T47D (cell line): ENCODE measurements at regions not wholly inside any gene's neighbourhood (a gene's known extent, or its start where the extent isn't known, plus 50 kb on each side); places are given as distances from the start of the nearest gene placed in this dataset.

ENCODE experiments used
- DNase-seq, 2 experiments: peaks; one replicate each; pipeline versions ENCODE4 v3.0.0 to v3.0.0-alpha.2; 2011 to 2012; ENCODE audit warnings: low read depth in 1 of 2, low spot score in 1 of 2
- JUND ChIP-seq: IDR thresholded peaks from 2 replicates; pipeline ENCODE4 v1.6.1; 2012; ENCODE audit warnings: low read depth
- in situ Hi-C: cut with HindIII; loops from 2 replicates; pipeline ENCODE4 v1.10.0; 2016; ENCODE audit warnings: low sequenced_read_pairs, low pct_unique_long_range_greater_than_20kb

DNA sequence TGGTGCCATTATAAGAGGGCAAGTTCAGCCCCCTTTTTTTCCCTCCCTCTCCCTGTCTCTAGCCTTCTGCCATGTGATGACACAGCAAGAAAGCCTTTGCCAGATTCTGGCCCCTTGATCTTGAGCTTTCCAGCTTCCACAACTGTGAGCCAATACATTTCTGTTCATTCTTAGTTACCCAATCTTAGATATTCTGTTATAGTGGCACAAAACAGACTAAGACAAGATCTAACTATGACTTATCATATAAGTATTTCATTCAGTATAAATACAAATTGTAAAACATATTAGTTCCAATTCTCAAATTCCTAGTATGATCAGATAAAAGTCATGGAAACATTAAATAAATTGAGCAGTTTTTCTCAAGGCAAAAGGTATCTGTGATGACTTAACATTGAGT is 276.3 kb downstream of the COX7C start:
- in situ Hi-C loops, result no loop called here
- no peak for DNase-seq
- TF ChIP-seq JUND, result no peak

DNA sequence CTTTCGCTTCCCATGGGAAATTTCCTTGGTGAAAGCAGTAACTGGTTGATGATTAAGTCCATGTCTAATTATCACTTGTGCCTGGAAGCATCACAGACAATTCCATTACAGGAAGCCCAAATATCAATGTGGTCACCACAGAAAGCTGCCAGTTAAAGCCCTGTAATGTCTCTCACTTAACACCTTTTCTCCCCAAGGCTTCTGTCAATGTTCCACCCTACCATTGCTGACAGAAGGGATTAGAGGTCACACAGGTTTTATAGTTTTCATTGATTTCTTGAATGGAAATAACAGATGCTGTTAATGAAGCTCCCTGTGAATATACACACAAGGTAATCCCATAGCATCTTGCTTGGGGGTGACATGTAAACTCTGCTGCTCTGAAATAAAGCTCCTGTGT is 279.2 kb downstream of the COX7C start:
- DNase-seq, result no peak
- no peak for TF ChIP-seq JUND
- in situ Hi-C loops, result no loop called here

DNA sequence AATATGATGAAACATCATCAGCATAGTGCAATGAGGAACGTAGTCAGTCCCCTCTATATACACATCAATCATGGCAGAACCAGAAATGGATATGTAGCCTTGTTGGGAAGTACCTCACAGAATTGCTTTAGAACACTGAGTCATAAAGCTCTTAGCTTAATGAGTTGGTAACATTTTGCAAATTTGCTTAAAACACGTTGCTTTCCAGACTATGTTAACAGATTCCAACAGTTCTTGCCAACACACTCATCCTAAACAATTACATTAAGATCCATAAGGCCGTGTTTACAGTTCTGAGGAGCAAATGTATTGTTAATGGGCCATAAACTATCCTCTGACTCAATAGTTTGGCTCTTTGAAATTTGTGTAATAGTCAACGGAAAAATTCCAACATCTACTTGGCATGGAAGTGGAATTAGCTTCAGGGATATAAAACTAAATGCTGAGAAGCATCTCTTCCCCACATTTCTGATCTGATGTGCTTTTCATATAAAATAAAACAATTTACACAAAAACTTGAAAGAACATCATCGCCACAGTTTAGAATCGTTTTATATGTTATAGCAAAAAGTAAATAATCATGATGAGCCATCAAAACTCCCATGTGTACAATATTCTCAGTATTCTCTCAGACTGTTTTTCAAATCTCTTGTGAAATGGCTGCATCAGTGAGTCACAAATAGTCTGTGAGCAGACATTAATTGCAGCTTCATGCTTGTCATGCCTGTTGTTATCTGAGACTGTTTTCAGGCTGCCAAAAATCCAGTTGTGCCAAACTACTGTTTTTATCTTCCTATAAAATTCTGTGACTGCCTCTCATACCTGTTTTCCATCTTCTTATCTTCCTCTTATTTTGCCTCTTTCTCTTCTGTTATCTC is 291.9 kb downstream of the COX7C start:
- DNase-seq, result no peak
- in situ Hi-C loops, result no loop called here
- TF ChIP-seq JUND, result no peak

DNA sequence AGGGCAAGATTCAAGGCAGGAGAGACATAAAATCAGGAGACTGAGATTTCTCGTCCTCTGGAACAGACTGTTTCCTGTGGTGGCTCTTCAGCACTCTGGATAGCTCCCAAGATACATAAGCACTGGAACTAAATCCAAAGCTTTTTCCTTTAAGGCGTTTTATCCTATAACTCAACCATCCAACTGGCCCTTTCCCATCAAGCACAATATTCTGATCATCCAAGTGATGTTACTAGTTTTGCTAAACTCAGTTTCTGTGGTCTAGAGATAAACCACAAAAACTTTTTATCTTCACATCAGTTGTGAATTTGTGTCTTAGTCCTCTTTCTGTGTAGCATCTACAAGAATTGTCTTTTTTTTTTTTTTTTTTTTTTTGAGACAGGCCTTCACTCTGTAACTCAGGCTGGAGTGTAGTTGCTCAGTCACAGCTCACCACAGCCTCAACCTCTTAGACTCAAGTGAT is 299.4 kb downstream of the COX7C start:
- in situ Hi-C loops, result no loop called here
- DNase-seq, result peak; percentile 20 to 67
- no peak for TF ChIP-seq JUND

DNA sequence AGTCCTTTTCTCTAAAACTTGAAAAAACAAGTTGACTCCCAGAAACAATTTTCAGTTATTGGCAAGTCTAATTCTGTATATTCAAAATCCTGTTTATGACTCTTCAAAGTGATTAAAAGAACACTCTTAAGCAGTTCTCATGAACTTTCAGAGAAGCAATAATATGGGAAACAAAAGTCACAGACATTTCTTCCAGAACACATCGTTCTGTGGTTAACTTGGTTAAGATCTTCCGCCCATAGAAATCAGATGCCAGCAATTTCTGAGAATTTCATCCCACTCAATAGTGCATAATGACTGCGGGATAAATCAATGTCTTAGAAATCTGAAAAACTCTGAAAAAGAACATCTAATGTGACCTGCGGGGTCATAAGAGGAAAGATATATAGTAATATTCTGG is 300.5 kb downstream of the COX7C start:
- in situ Hi-C loops, result no loop called here
- no peak for TF ChIP-seq JUND
- DNase-seq, result no peak

DNA sequence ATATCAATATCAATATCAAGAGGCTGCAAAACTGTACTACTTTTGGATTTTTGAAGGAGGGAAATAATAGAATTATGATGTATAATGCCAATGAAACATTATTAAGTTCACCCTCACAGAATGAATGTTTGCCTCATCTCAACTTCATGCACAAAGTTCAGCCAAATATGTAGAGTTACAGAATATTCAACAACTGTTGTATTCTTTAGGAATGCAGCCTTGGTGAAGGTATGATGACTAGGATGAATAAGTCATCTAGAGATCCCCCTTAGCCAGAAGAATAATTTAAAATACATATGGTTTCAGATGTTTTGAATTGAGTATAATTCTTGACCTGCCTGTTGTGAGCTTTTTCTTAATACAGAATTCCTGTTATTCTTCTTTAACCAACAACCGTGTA is 308.3 kb downstream of the COX7C start:
- no peak for DNase-seq
- in situ Hi-C loops, result no loop called here
- no peak for TF ChIP-seq JUND

DNA sequence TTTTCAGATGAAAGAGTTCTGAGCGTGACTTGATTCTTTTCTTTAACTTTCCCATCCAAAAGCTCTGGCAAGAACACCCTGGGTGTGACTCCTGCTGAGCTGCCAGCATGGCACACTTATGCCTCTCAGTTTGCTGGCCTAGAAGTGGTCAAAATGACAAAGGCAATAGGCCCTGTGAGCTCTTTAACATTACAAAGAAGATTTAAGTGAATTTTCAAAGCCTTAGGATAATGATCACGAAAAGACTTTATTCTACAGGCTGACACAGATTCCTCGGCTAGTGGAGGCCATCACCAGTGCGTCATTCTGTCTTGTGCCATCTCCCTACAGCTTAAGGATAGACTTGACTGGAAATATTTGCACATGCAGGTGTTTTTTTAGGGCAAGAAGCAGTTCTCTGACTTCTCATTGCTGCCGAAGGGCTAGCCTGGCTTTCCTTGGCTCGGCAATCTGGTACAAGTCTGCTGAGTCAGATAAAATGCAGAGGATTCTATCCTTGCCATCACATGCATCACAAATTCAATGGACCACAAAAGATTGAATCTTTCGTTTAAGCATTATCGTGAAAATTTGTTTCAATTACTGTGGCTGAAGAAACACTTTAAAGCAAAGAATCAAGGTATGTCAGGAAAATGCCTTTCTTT is 311.5 kb downstream of the COX7C start:
- DNase-seq, result no peak
- in situ Hi-C loops, result no loop called here
- TF ChIP-seq JUND, result no peak

DNA sequence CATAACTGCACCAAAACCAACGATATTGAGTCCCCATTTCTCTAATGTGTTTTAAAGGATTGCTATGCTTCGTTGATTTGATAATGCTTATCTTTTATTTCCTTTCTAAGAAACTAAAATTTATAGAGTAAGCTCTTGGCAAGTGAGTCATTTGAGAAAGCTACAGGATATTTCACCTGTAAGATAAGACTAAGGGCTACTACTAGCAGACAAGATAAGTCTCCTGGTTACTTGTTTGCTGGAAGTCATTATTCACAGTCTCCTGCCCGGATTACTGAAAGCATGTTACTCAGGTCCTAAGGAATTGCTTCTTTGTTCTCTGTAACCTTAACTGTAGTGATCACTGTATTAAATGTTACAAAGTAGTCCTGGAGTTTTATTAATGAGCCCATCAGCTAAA is 315.9 kb upstream of the RASA1 start:
- TF ChIP-seq JUND, result no peak
- in situ Hi-C loops, result no loop called here
- no peak for DNase-seq

DNA sequence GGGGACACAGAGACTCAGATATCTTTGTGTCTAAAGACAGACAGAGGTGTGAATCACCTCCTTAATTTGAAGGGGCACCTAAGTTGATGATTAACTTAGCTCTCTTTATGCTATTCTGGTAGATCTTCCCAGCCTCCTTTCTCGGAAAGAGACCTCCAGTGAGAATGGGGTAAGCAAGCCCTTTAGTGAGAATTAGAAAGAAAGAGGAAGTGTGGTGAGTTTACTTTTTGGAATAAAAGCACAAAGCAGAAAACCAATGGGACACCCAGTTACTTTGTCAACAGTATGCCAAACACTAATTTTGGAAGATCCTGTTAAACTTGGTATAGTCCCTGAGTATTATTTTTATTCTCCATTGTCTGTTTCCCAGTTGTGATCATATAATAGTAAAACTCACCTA is 302.8 kb upstream of the RASA1 start:
- no peak for DNase-seq
- in situ Hi-C loops, result no loop called here
- no peak for TF ChIP-seq JUND

DNA sequence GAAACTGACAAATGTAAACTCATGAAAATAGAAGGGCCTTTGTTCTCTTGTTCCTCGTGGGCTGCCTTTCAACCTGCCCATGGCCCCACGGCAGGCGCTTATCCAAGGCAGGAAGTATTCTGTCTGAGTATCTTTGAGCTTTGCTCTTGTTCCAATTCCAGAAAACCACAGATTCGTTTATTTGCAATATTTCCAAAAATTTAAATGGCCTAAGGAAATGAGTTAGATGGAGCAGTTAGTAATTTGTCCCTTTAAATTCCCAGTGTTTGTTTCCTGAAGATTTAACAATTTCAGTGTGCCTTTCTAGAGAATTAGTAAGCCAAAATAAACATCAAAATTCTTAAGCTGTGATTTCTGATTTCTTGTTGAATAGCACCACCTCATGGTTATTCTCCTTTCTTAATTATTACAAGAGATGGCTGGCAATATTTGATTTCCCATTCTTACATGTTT is 299.4 kb upstream of the RASA1 start:
- peak; percentile 17 to 61 for DNase-seq
- no peak for TF ChIP-seq JUND
- in situ Hi-C loops, result no loop called here

DNA sequence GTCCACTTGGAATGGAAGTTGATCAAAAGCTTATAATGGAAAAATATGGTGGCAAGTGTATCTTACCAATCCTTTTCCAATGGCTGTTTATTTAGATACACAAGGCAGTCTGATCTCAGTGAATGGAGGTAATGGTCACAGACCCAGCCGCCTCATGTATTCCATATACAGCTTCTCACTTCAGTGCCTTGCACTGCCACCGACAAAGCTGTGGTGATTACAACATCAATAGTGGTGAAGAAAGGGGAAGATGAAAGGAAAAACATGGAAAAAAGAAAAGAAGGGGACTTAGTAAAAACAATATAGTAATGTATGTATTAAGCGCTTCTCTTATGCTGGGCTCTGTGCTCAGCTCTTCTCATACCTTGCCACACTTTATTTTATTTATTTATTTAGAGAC is 297.3 kb upstream of the RASA1 start:
- DNase-seq, result no peak
- no peak for TF ChIP-seq JUND
- in situ Hi-C loops, result no loop called here

DNA sequence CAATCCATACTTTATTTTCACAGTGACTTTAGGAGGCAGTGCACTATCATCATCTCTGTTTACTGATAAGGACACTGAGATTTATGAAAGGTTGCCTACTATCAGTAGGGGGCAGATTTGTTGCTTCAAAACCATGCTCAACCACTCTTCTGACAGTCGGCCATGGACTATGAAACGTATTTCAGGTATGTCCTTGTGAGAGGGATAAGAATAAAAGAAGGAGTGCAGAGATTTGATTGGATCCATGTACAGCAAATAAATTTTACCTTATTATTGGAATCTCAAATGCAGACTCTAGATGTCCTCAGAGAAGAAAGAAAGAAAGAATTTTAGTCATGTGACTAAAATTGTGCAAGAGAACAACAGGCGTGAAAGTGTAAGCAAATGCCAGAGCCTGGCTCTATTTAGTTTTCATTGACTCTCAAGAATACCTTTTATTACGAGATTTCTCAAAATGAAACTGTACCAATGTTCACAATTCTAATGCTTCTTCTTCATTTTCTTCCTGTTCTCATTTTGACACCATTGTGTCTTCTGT is 296.6 kb upstream of the RASA1 start:
- DNase-seq, result peak in 1 of 2 experiments; percentile 18
- TF ChIP-seq JUND, result no peak
- in situ Hi-C loops, result no loop called here

DNA sequence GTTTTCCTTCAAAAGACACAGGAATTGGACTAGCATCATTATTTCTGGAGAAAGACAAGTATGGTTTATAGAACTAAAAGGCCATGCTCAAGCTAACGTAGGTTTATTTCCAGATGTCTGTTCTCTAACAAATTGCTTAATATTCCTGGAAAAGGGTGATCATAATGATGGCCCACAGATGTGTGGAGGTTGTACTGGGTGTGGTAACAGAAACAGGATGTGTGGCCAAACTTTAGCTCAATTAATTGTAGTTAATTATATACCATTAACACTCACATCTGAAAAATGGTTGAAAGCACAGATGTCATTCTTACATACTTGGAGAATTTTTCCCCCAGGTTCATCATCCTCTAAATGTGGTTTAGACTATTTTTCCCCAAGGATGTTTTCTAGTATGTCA is 292.7 kb upstream of the RASA1 start:
- no peak for DNase-seq
- in situ Hi-C loops, result no loop called here
- no peak for TF ChIP-seq JUND
